ENCODE measurements at regions not wholly inside any gene's neighbourhood (a gene's known extent, or its start where the extent isn't known, plus 50 kb on each side); places are given as distances from the start of the nearest gene placed in this dataset.
A peak's percentile ranks its signal among the peaks of the same experiment; 100 is the strongest.

DNA sequence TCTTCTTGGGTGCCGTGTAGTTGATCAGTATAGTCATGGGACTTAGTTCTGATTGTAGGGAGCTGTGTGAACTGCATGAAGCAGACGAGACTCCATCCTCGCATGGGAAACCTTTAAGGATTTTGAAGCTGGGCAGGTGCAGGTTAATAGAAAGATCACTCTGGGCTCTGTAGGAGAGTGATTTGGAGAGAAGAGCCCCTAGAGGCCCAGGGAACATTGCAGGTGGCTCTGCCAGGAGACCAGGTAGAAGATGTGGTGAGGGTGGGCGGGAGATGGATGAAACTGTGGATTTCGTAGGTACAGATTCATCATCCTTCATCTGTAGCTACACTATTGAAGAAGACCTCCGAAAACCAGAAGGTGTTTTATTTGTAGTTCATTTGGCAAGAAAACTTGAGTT, 53.3 kb downstream of the UTRN start:
- ChIA-PET CTCF (ENCODE audit: low intra/inter-chr PET ratio, low total read pairs) (no interaction called here), POLR2A (no interaction called here)
- ATAC-seq, result peak; percentile 49
- H3K9me3 ChIP-seq (ENCODE audit: low read length), result no peaks in the 10 kb centered on the region
- H4K20me1 ChIP-seq (ENCODE audit: insufficient read depth, low read length), result no peaks in the 10 kb centered on the region
- H3K79me2 ChIP-seq (ENCODE audit: insufficient read depth, low read length), result peaks cover 94% of the 10 kb centered on the region
- H3K4me3 ChIP-seq (replicated peaks in 1 of 3; ENCODE audit: insufficient read depth in 1 of 3, low read depth in 2 of 3, low read length in 3 of 3), result no peak overlapping the region
- H3K36me3 ChIP-seq (replicated peaks in 1 of 2; ENCODE audit: control insufficient read depth in 1 of 2, insufficient read depth in 2 of 2, low read length in 2 of 2), result peaks cover 14 to 15% of the 10 kb centered on the region in 2 experiments; a peak in 4 of 5 replicates
- intact Hi-C loops (cut with micrococcal nuclease; ENCODE audit: unreplicated experiment) (no loop called here), in situ Hi-C loops (cut with HindIII; ENCODE audit: extremely low pct_ligation_motif_present, low pct_unique_long_range_greater_than_20kb) (no loop called here)
- BruUV-seq (replicated peaks), result no TSS peak
- WGBS (ENCODE audit: low lambda C conversion rate), result 96% methylated on average over 6 of the region's 6 CpGs
- no peak overlapping the region for H3K9ac ChIP-seq (ENCODE audit: insufficient read depth, low read depth, low read length)
- H3K4me1 ChIP-seq (ENCODE audit: insufficient read depth, low read length), result peaks cover 92% of the 10 kb centered on the region
- no peak overlapping the region for H2AFZ ChIP-seq (ENCODE audit: low read length)
- no peak overlapping the region for H3K4me2 ChIP-seq (ENCODE audit: low read depth, low read length)
- DNase-seq (ENCODE audit: low spot score), result no peak
- no peak for FAIRE-seq
- TF ChIP-seq PRPF4 (IDR thresholded peaks at IDR 0.05; ENCODE audit: low read depth, low read length, poor library complexity, severe bottlenecking), result no peak
- TF ChIP-seq, protein P1, sequence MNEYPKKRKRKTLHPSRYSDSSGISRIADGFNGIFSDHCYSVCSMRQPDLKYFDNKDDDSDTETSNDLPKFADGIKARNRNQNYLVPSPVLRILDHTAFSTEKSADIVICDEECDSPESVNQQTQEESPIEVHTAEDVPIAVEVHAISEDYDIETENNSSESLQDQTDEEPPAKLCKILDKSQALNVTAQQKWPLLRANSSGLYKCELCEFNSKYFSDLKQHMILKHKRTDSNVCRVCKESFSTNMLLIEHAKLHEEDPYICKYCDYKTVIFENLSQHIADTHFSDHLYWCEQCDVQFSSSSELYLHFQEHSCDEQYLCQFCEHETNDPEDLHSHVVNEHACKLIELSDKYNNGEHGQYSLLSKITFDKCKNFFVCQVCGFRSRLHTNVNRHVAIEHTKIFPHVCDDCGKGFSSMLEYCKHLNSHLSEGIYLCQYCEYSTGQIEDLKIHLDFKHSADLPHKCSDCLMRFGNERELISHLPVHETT (CRISPR knock-in tag; conservative IDR thresholded peaks at IDR 0.05), result no peak
- no peak for TF ChIP-seq ZNF572 (CRISPR knock-in tag; IDR thresholded peaks at IDR 0.05)
- TF ChIP-seq, protein P2, sequence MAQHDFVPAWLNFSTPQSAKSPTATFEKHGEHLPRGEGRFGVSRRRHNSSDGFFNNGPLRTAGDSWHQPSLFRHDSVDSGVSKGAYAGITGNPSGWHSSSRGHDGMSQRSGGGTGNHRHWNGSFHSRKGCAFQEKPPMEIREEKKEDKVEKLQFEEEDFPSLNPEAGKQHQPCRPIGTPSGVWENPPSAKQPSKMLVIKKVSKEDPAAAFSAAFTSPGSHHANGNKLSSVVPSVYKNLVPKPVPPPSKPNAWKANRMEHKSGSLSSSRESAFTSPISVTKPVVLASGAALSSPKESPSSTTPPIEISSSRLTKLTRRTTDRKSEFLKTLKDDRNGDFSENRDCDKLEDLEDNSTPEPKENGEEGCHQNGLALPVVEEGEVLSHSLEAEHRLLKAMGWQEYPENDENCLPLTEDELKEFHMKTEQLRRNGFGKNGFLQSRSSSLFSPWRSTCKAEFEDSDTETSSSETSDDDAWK (CRISPR knock-in tag; IDR thresholded peaks at IDR 0.05), result no peak
- no peak for TF ChIP-seq SCMH1 (CRISPR knock-in tag; IDR thresholded peaks at IDR 0.05; ENCODE audit: borderline replicate concordance)
- TF ChIP-seq NFYB (CRISPR knock-in tag; IDR thresholded peaks at IDR 0.05), result no peak
- no peak for TF ChIP-seq JUND (CRISPR knock-in tag; IDR thresholded peaks at IDR 0.05)
- no peak for TF ChIP-seq SMARCE1 (IDR thresholded peaks at IDR 0.05; ENCODE audit: borderline replicate concordance)
- no peak for TF ChIP-seq BORCS8-MEF2B (CRISPR knock-in tag; IDR thresholded peaks at IDR 0.05)
- no peak for TF ChIP-seq ESRRA (CRISPR knock-in tag; IDR thresholded peaks at IDR 0.05; ENCODE audit: low read depth)
- TF ChIP-seq ZSCAN30 (CRISPR knock-in tag; IDR thresholded peaks at IDR 0.05), result no peak
- TF ChIP-seq, protein P3, sequence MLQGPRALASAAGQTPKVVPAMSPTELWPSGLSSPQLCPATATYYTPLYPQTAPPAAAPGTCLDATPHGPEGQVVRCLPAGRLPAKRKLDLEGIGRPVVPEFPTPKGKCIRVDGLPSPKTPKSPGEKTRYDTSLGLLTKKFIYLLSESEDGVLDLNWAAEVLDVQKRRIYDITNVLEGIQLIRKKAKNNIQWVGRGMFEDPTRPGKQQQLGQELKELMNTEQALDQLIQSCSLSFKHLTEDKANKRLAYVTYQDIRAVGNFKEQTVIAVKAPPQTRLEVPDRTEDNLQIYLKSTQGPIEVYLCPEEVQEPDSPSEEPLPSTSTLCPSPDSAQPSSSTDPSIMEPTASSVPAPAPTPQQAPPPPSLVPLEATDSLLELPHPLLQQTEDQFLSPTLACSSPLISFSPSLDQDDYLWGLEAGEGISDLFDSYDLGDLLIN (CRISPR knock-in tag; IDR thresholded peaks at IDR 0.05; ENCODE audit: borderline replicate concordance), result no peak
- no peak for TF ChIP-seq CENPX (CRISPR knock-in tag; IDR thresholded peaks at IDR 0.05)
- TF ChIP-seq ZBTB38 (CRISPR knock-in tag; IDR thresholded peaks at IDR 0.05), result no peak
- no peak for TF ChIP-seq ETV5 (CRISPR knock-in tag; IDR thresholded peaks at IDR 0.05; ENCODE audit: borderline replicate concordance)
- no peak for TF ChIP-seq ZNF441 (CRISPR knock-in tag; IDR thresholded peaks at IDR 0.05; ENCODE audit: borderline replicate concordance)
- no peak for TF ChIP-seq MED1 (CRISPR knock-in tag; IDR thresholded peaks at IDR 0.05)
- TF ChIP-seq NCOR1 (IDR thresholded peaks at IDR 0.05; ENCODE audit: borderline replicate concordance, low read length), result no peak
- H3K27me3 ChIP-seq (ENCODE audit: control insufficient read depth in 1 of 2, insufficient read depth in 2 of 2, low read length in 2 of 2), result no peaks in the 10 kb centered on the region
- no peak overlapping the region for H3K27ac ChIP-seq (ENCODE audit: extremely low read length, insufficient read depth, low read length)

Data from HepG2 (cell line).